Cardiac muscle cell (in vitro differentiated cells and primary cell): ENCODE measurements at regions not wholly inside any gene's neighbourhood (a gene's known extent, or its start where the extent isn't known, plus 50 kb on each side); places are given as distances from the start of the nearest gene placed in this dataset.

ENCODE experiments used
- DNase-seq, 2 donors: peaks; one replicate each; pipeline versions ENCODE4 v3.0.0 to v3.0.0-alpha.2; 2010 to 2017; ENCODE audit warnings: low read depth in 1 of 2, low spot score in 1 of 2
- H3K27ac ChIP-seq: fragments of 200-600 bp; sonication (generic); 2 replicates; pipeline ENCODE4 v1.5.1; 2016
- H3K27me3 ChIP-seq: fragments of 200-600 bp; sonication (generic); 2 replicates; pipeline ENCODE4 v1.6.0; 2016; ENCODE audit warnings: control low read depth
- H3K36me3 ChIP-seq: fragments of 200-600 bp; sonication (generic); 2 replicates; pipeline ENCODE4 v1.5.1; 2016; ENCODE audit warnings: control low read depth
- H3K4me1 ChIP-seq: fragments of 200-600 bp; sonication (generic); 2 replicates; pipeline ENCODE4 v1.8.1; 2017; ENCODE audit warnings: low read depth, mild to moderate bottlenecking, mixed run types
- H3K4me3 ChIP-seq: fragments of 200-600 bp; sonication (generic); 2 replicates; pipeline ENCODE4 v1.5.1; 2016; ENCODE audit warnings: mild to moderate bottlenecking
- H3K9me3 ChIP-seq: fragments of 200-600 bp; sonication (generic); 2 replicates; pipeline ENCODE4 v1.5.1; 2017; ENCODE audit warnings: low read depth, mild to moderate bottlenecking, control low read depth
- CTCF ChIP-seq: IDR thresholded peaks from 2 replicates; pipeline ENCODE4 v1.5.1; 2012; ENCODE audit warnings: low read depth, mild to moderate bottlenecking, low read length

GRCh38 chr6:74320074-74320473, 624.1 kb downstream of the CD109 start:
- Histone ChIP-seq H3K9me3 (no peaks in the 10 kb centered on the region), H3K27ac (no peak overlapping the region), H3K4me3 (no peak overlapping the region), H3K27me3 (no peaks in the 10 kb centered on the region), H3K36me3 (no peaks in the 10 kb centered on the region), H3K4me1 (no peaks in the 10 kb centered on the region)
- DNase-seq: no peak
- no peak for TF ChIP-seq CTCF

GRCh38 chr6:74319292-74319691, 623.3 kb downstream of the CD109 start:
- Histone ChIP-seq H3K4me3 (no peak overlapping the region), H3K27me3 (no peaks in the 10 kb centered on the region), H3K9me3 (no peaks in the 10 kb centered on the region), H3K4me1 (no peaks in the 10 kb centered on the region), H3K36me3 (no peaks in the 10 kb centered on the region), H3K27ac (no peak overlapping the region)
- DNase-seq: no peak
- TF ChIP-seq CTCF: no peak

GRCh38 chr6:74318738-74319137, 622.7 kb downstream of the CD109 start:
- no peaks in the 10 kb centered on the region for H3K4me1 ChIP-seq
- DNase-seq: no peak
- H3K27me3 ChIP-seq: no peaks in the 10 kb centered on the region
- H3K27ac ChIP-seq: no peak overlapping the region
- no peak for TF ChIP-seq CTCF
- H3K9me3 ChIP-seq: no peaks in the 10 kb centered on the region
- no peaks in the 10 kb centered on the region for H3K36me3 ChIP-seq
- no peak overlapping the region for H3K4me3 ChIP-seq

- H3K9me3 ChIP-seq: no peaks in the 10 kb centered on the region
- no peak for TF ChIP-seq CTCF
- H3K4me3 ChIP-seq: no peak overlapping the region
- DNase-seq: no peak
- H3K36me3 ChIP-seq: no peaks in the 10 kb centered on the region
- H3K4me1 ChIP-seq: no peaks in the 10 kb centered on the region
- no peaks in the 10 kb centered on the region for H3K27me3 ChIP-seq
- H3K27ac ChIP-seq: no peak overlapping the region
Measured at GRCh38 chr6:74312081-74312480, 616.1 kb downstream of the CD109 start.

- no peak for TF ChIP-seq CTCF
- Histone ChIP-seq H3K36me3 (no peaks in the 10 kb centered on the region), H3K27me3 (no peaks in the 10 kb centered on the region), H3K9me3 (no peaks in the 10 kb centered on the region), H3K4me1 (no peaks in the 10 kb centered on the region), H3K4me3 (no peak overlapping the region), H3K27ac (no peak overlapping the region)
- no peak for DNase-seq
Measured at GRCh38 chr6:74311431-74311830, 615.4 kb downstream of the CD109 start.

GRCh38 chr6:74289884-74290283, 593.9 kb downstream of the CD109 start:
- no peak for TF ChIP-seq CTCF
- no peaks in the 10 kb centered on the region for H3K27me3 ChIP-seq
- no peaks in the 10 kb centered on the region for H3K9me3 ChIP-seq
- H3K4me1 ChIP-seq: no peaks in the 10 kb centered on the region
- DNase-seq: no peak
- H3K36me3 ChIP-seq: no peaks in the 10 kb centered on the region
- no peak overlapping the region for H3K27ac ChIP-seq
- H3K4me3 ChIP-seq: no peak overlapping the region
